IgD-negative memory B cell (primary cell): ENCODE measurements at regions not wholly inside any gene's neighbourhood (a gene's known extent, or its start where the extent isn't known, plus 50 kb on each side); places are given as distances from the start of the nearest gene placed in this dataset.

ENCODE experiments used
- H3K27ac Mint-ChIP-seq, 3 donors: one replicate each; pipeline ENCODE4 v1.8.0; 2020 to 2022; ENCODE audit warnings: mild to moderate bottlenecking in 3 of 3, mixed read lengths in 3 of 3, moderate library complexity in 1 of 3
- H3K27me3 Mint-ChIP-seq: one replicate; pipeline ENCODE4 v1.8.0; 2021; ENCODE audit warnings: mixed read lengths
- H3K36me3 Mint-ChIP-seq: one replicate; pipeline ENCODE4 v1.8.0; 2020; ENCODE audit warnings: mild to moderate bottlenecking, mixed read lengths
- H3K4me1 Mint-ChIP-seq, 3 donors: one replicate each; pipeline ENCODE4 v1.8.0; 2020 to 2022; ENCODE audit warnings: mixed read lengths in 3 of 3, mild to moderate bottlenecking in 1 of 3
- H3K4me3 Mint-ChIP-seq, 4 donors: one replicate each; pipeline ENCODE4 v1.8.0; 2020 to 2022; ENCODE audit warnings: mild to moderate bottlenecking in 4 of 4, mixed read lengths in 4 of 4, moderate library complexity in 3 of 4
- H3K9me3 Mint-ChIP-seq, 3 donors: one replicate each; pipeline ENCODE4 v1.8.0; 2020 to 2021; ENCODE audit warnings: mixed read lengths in 3 of 3, mild to moderate bottlenecking in 1 of 3

DNA sequence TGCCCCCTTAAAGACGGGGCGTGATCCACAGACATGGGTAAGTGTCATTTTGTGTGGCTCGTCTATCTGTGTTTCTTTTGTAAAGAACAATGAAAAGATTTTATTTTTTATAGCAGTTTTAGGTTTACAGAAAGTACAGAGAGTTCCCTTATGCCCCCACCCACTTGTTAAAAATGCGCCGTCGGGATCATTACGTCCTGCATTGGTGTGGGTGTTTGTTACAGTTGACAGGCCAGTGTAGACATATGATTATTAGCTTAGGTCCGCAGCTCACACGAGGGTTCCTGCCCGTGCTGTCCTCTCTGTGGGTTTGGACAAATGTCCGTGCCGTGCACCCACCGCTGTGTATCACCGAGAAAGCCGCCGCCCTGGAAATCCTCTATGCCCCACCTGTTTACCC lies 50.5 kb downstream of the RGS12 start:
- Mint-ChIP-seq H3K9me3 (no peaks in the 10 kb centered on the region), H3K36me3 (no peaks in the 10 kb centered on the region), H3K27ac (no peak overlapping the region), H3K4me1 (peaks cover 5 to 10% (median 7%) of the 10 kb centered on the region in 3 donors), H3K4me3 (no peak overlapping the region), H3K27me3 (no peaks in the 10 kb centered on the region)

DNA sequence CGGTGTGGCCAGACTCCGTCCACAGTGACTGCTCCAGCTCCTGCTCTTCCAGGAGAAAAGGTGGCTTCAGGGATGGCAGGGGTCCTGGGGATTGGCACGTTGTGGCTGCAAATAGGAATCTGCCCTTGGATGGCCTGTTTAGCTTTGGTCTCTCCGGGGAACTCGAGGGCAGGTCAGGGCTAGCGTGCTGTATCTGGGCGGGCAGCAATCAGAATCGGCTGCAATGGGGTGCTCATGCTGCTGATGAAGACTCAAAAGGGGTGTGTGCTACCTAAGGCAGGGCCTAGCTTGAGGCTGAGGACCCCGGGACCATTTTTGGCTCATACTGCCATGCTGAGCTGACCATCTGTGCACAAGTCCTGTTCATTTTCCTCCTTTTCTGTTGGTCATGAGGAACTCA lies 51.3 kb downstream of the RGS12 start:
- Mint-ChIP-seq H3K27ac (no peak overlapping the region), H3K4me3 (no peak overlapping the region), H3K36me3 (no peaks in the 10 kb centered on the region), H3K4me1 (peaks cover 5 to 10% (median 7%) of the 10 kb centered on the region in 3 donors), H3K9me3 (no peaks in the 10 kb centered on the region), H3K27me3 (no peaks in the 10 kb centered on the region)

DNA sequence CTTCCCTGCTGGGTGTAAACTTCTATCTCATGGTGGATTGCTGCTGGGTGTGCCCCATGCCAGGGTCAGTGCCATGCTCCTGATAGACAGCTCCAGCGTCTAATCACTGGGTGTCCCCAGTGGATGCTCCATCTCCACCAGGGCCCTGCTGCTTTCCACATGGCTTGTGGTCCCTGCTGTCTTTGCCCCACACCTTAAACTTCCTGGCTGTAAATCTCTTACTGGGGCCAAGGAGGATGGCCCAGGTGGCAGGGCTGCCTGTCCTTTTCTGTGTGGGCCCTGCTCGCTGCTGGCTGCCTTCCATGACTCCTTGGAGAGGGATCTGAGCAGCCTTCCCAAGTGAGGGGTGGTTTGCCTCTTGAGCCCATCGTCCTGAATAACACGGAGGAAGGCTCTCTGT lies 51.8 kb downstream of the RGS12 start:
- Mint-ChIP-seq H3K4me1 (peaks cover 5 to 10% (median 7%) of the 10 kb centered on the region in 3 donors), H3K27me3 (no peaks in the 10 kb centered on the region), H3K36me3 (no peaks in the 10 kb centered on the region), H3K9me3 (no peaks in the 10 kb centered on the region), H3K27ac (no peak overlapping the region), H3K4me3 (no peak overlapping the region)

- Mint-ChIP-seq H3K36me3 (no peaks in the 10 kb centered on the region), H3K4me3 (no peak overlapping the region), H3K27ac (no peak overlapping the region), H3K9me3 (no peaks in the 10 kb centered on the region), H3K4me1 (peaks cover 5 to 10% (median 7%) of the 10 kb centered on the region in 3 donors), H3K27me3 (no peaks in the 10 kb centered on the region)
Observed at GRCh38 chr4:3345384-3345783, 52.6 kb downstream of the RGS12 start.

- no peaks in the 10 kb centered on the region for H3K27me3 Mint-ChIP-seq
- H3K4me1 Mint-ChIP-seq: peaks cover 5 to 10% (median 7%) of the 10 kb centered on the region in 3 donors
- no peak overlapping the region for H3K4me3 Mint-ChIP-seq
- H3K27ac Mint-ChIP-seq: no peak overlapping the region
- no peaks in the 10 kb centered on the region for H3K9me3 Mint-ChIP-seq
- H3K36me3 Mint-ChIP-seq: no peaks in the 10 kb centered on the region
Observed at GRCh38 chr4:3346146-3346545, 53.3 kb downstream of the RGS12 start.

DNA sequence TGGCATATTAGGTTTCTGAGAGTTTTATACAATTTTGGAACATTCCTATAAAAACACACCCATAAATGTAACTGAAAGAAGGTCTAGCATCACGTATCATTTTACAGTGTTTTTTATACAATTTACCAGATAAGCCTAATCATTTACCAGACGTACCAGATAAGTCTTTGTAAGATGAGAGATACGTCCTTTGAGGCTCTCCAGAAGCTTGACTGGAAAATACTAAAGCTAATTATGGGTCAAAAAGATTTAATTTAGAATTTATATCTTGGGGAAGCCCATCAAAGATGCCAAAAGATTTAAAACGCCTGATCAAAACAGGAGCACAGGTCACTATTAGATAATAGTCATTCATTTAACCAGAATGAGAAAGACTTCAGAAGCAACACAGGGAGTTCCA lies 55.0 kb downstream of the RGS12 start:
- Mint-ChIP-seq H3K27ac (no peak overlapping the region), H3K4me1 (peaks cover 5 to 8% (median 7%) of the 10 kb centered on the region in 3 donors), H3K27me3 (no peaks in the 10 kb centered on the region), H3K4me3 (no peak overlapping the region), H3K9me3 (peaks cover 0 to 2% (median 0%) of the 10 kb centered on the region in 3 donors), H3K36me3 (no peaks in the 10 kb centered on the region)

- no peaks in the 10 kb centered on the region for H3K27me3 Mint-ChIP-seq
- no peak overlapping the region for H3K27ac Mint-ChIP-seq
- peaks cover 5 to 7% (median 6%) of the 10 kb centered on the region in 3 donors for H3K4me1 Mint-ChIP-seq
- peaks cover 0 to 3% (median 0%) of the 10 kb centered on the region in 3 donors for H3K9me3 Mint-ChIP-seq
- no peaks in the 10 kb centered on the region for H3K36me3 Mint-ChIP-seq
- no peak overlapping the region for H3K4me3 Mint-ChIP-seq
Observed at GRCh38 chr4:3348621-3349020, 55.8 kb downstream of the RGS12 start.

GRCh38 chr4:3349116-3349515 lies 56.3 kb downstream of the RGS12 start:
- no peaks in the 10 kb centered on the region for H3K27me3 Mint-ChIP-seq
- H3K27ac Mint-ChIP-seq: no peak overlapping the region
- H3K9me3 Mint-ChIP-seq: peaks cover 0 to 3% (median 0%) of the 10 kb centered on the region in 3 donors
- H3K4me1 Mint-ChIP-seq: peaks cover 5 to 7% (median 6%) of the 10 kb centered on the region in 3 donors
- H3K4me3 Mint-ChIP-seq: no peak overlapping the region
- H3K36me3 Mint-ChIP-seq: no peaks in the 10 kb centered on the region

GRCh38 chr4:3351997-3352396 lies 59.2 kb downstream of the RGS12 start:
- Mint-ChIP-seq H3K4me1 (peaks cover 7 to 12% (median 12%) of the 10 kb centered on the region in 3 donors), H3K9me3 (peaks cover 0 to 3% (median 0%) of the 10 kb centered on the region in 3 donors), H3K4me3 (no peak overlapping the region), H3K27me3 (no peaks in the 10 kb centered on the region), H3K36me3 (no peaks in the 10 kb centered on the region), H3K27ac (no peak overlapping the region)

DNA sequence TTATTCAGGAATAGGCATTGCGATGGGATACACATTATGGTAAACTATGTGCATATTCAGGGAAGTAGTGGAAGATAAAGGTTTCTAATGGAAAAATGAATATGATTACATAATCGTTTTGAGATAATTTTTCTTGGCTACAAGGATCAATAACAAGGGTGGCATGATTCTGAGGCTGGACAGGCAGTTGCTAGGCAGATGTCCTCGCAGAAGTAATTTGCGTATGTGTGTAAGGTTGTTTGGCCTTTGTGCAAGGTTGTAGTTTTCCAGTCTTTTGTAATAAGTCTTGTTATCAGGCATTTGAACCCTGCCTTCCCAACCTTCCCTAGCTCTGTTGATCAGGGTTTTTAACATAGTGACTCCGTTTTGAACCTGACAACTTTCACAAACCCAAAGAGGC lies 59.7 kb downstream of the RGS12 start:
- Mint-ChIP-seq H3K9me3 (peaks cover 0 to 5% (median 3%) of the 10 kb centered on the region in 3 donors), H3K4me3 (no peak overlapping the region), H3K36me3 (no peaks in the 10 kb centered on the region), H3K27ac (no peak overlapping the region), H3K27me3 (no peaks in the 10 kb centered on the region), H3K4me1 (peaks cover 10 to 13% (median 13%) of the 10 kb centered on the region in 3 donors)

DNA sequence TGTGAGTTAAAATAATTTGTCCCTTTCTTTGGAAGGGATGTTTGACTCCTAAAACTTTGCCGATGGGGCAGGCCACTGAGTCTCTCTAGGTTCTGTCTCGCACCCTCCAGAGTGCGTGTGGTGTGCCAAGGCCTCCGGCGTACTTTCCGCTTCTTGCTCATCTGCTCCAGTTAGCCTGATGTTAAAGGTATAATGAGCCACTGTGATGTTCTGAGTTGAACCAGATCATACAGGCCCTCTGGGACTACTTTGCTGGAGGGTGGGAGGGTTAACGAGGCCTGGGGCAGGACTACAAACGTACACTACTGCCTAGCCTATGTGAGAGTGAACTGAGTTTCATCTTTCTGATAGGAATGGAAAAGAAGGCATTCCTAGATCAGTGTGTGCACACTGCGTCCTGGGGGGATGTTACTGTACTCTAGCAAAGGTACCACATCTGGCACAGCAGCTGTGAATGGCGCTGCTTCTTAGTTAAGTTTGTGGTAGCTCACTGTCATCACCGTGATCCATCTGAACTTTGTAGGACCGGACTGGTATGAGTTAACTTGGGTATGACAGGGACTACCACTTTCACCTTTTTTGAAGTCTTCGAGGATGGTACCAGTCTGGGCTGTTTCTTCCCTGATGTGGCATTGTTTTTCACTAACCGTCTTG lies 60.2 kb downstream of the RGS12 start:
- H3K9me3 Mint-ChIP-seq: peaks cover 0 to 7% (median 3%) of the 10 kb centered on the region in 3 donors
- H3K36me3 Mint-ChIP-seq: no peaks in the 10 kb centered on the region
- H3K27me3 Mint-ChIP-seq: no peaks in the 10 kb centered on the region
- peak overlapping the region in 1 of 4 donors; percentile 39 for H3K4me3 Mint-ChIP-seq
- no peak overlapping the region for H3K27ac Mint-ChIP-seq
- H3K4me1 Mint-ChIP-seq: peaks cover 11 to 19% (median 14%) of the 10 kb centered on the region in 3 donors

- peaks cover 0 to 7% (median 3%) of the 10 kb centered on the region in 3 donors for H3K9me3 Mint-ChIP-seq
- H3K4me1 Mint-ChIP-seq: peaks cover 15 to 24% (median 16%) of the 10 kb centered on the region in 3 donors
- peak overlapping the region in 1 of 3 donors; percentile 55 for H3K27ac Mint-ChIP-seq
- H3K27me3 Mint-ChIP-seq: no peaks in the 10 kb centered on the region
- no peaks in the 10 kb centered on the region for H3K36me3 Mint-ChIP-seq
- H3K4me3 Mint-ChIP-seq: no peak overlapping the region
Observed at GRCh38 chr4:3353752-3354454, 61.1 kb downstream of the RGS12 start.

GRCh38 chr4:3354455-3354811 lies 61.6 kb downstream of the RGS12 start:
- peak overlapping the region in 1 of 3 donors; percentile 55 for H3K27ac Mint-ChIP-seq
- H3K9me3 Mint-ChIP-seq: peaks cover 0 to 7% (median 3%) of the 10 kb centered on the region in 3 donors
- H3K4me3 Mint-ChIP-seq: no peak overlapping the region
- no peaks in the 10 kb centered on the region for H3K27me3 Mint-ChIP-seq
- H3K36me3 Mint-ChIP-seq: no peaks in the 10 kb centered on the region
- H3K4me1 Mint-ChIP-seq: peaks cover 15 to 24% (median 16%) of the 10 kb centered on the region in 3 donors

DNA sequence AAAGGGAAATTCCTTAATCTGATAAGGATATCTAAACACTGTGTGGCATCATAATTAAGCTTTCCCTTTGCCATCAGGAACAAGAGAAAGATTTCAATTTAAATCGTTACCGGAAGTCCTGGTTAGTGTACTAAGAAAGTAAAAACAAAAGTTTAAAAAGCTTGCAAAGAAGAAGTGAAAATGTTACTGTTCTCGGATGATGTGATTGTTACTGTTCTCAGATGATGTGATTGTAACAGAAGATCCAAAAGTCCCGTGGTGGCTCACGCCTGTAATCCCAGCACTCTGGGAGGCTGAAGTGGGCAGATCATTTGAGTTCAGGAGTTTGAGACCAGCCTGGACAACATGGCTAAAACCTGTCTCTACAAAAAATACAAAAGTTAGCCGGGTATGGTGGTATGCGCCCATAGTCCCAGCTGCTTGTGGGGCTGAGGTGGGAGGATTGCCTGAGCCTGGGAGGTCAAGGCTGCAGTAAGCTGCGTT lies 62.5 kb downstream of the RGS12 start:
- H3K9me3 Mint-ChIP-seq: peaks cover 0 to 7% (median 3%) of the 10 kb centered on the region in 3 donors
- H3K27ac Mint-ChIP-seq: peak overlapping the region; percentile 11 to 90 (median 81)
- peaks cover 2% of the 10 kb centered on the region for H3K27me3 Mint-ChIP-seq
- H3K36me3 Mint-ChIP-seq: no peaks in the 10 kb centered on the region
- peaks cover 15 to 30% (median 17%) of the 10 kb centered on the region in 3 donors for H3K4me1 Mint-ChIP-seq
- H3K4me3 Mint-ChIP-seq: peak overlapping the region; percentile 8 to 89 (median 72)

GRCh38 chr4:3358656-3359055 lies 65.8 kb downstream of the RGS12 start:
- peaks cover 15 to 33% (median 18%) of the 10 kb centered on the region in 3 donors for H3K4me1 Mint-ChIP-seq
- peaks cover 5% of the 10 kb centered on the region for H3K27me3 Mint-ChIP-seq
- peaks cover 2% of the 10 kb centered on the region for H3K36me3 Mint-ChIP-seq
- H3K27ac Mint-ChIP-seq: no peak overlapping the region
- peaks cover 0 to 7% (median 0%) of the 10 kb centered on the region in 3 donors for H3K9me3 Mint-ChIP-seq
- no peak overlapping the region for H3K4me3 Mint-ChIP-seq
